ENCODE measurements at regions not wholly inside any gene's neighbourhood (a gene's known extent, or its start where the extent isn't known, plus 50 kb on each side); places are given as distances from the start of the nearest gene placed in this dataset.
"Not testable (repeated sequence)": the region's sequence is repeated elsewhere in the genome, so short reads cannot be mapped to it uniquely, and the experiment has no call there.

DNA sequence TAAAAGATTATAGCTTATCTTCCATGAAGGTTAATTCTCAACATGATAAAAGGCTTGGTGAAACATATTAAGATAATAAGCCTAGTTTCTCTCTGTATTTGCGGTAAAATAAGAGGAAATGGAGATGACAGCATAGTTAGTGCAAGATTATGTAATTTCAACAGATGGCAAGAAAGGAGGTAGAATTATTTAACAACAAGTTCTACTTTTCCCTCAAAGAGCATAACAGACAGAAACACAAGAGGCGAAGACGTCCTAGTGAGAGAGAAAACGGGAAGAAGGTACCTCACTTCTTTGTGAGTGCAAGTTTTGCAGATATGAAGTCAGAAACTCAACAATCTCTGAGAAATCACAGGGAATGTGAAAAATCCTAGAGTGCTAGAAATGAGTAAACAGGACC lies 144.8 kb upstream of the ADCY2 start:
- DNase-seq (ENCODE audit: low read depth), result no peak
- H3K4me3 ChIP-seq (replicated peaks; ENCODE audit: low read depth, low read length), result no peak overlapping the region
- TF ChIP-seq, protein P1, sequence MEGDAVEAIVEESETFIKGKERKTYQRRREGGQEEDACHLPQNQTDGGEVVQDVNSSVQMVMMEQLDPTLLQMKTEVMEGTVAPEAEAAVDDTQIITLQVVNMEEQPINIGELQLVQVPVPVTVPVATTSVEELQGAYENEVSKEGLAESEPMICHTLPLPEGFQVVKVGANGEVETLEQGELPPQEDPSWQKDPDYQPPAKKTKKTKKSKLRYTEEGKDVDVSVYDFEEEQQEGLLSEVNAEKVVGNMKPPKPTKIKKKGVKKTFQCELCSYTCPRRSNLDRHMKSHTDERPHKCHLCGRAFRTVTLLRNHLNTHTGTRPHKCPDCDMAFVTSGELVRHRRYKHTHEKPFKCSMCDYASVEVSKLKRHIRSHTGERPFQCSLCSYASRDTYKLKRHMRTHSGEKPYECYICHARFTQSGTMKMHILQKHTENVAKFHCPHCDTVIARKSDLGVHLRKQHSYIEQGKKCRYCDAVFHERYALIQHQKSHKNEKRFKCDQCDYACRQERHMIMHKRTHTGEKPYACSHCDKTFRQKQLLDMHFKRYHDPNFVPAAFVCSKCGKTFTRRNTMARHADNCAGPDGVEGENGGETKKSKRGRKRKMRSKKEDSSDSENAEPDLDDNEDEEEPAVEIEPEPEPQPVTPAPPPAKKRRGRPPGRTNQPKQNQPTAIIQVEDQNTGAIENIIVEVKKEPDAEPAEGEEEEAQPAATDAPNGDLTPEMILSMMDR (IDR thresholded peaks at IDR 0.05; ENCODE audit: low read length, missing control alignments), result no peak

- peak; percentile 3 for DNase-seq (ENCODE audit: low read depth)
- H3K4me3 ChIP-seq (replicated peaks; ENCODE audit: low read depth, low read length), result no peak overlapping the region
- TF ChIP-seq, protein P1 (IDR thresholded peaks at IDR 0.05; ENCODE audit: low read length, missing control alignments), result no peak
Measured at GRCh38 chr5:7261049-7261448, 134.9 kb upstream of the ADCY2 start.

GRCh38 chr5:7261900-7262299 lies 134.0 kb upstream of the ADCY2 start:
- DNase-seq (ENCODE audit: low read depth), result no peak
- TF ChIP-seq, protein P1 (IDR thresholded peaks at IDR 0.05; ENCODE audit: low read length, missing control alignments), result no peak
- no peak overlapping the region for H3K4me3 ChIP-seq (replicated peaks; ENCODE audit: low read depth, low read length)

DNA sequence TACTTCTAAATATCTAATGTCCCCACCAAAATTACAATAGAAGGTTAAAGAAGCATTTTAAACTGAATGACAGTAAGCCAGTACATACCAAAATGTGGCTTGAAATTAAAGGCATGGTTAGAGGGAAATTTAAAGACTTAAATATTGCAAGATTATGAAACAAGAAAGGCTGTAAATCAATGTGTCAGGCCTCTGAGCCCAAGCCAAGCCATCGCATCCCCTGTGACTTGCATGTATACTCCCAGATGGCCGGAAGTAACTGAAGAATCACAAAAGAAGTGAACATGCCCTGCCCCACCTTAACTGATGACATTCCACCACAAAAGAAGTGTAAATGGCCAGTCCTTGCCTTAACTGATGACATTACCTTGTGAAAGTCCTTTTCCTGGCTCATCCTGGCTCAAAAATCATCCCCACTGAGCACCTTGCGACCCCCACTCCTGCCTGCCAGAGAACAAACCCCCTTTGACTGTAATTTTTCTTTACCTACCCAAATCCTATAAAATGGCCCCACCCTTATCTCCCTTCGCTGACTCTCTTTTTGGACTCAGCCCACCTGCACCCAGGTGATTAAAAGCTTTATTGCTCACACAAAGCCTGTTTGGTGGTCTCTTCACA lies 132.4 kb upstream of the ADCY2 start:
- not testable (repeated sequence) for DNase-seq (ENCODE audit: low read depth)

GRCh38 chr5:7265776-7266175 lies 130.2 kb upstream of the ADCY2 start:
- not testable (repeated sequence) for H3K4me3 ChIP-seq (replicated peaks; ENCODE audit: low read depth, low read length); DNase-seq (ENCODE audit: low read depth)

More for the DNA sequence above, 132.4 kb upstream of the ADCY2 start:
- H3K4me3 ChIP-seq (replicated peaks; ENCODE audit: low read depth, low read length), result not testable (repeated sequence)

GRCh38 chr5:7268722-7269121 lies 127.2 kb upstream of the ADCY2 start:
- DNase-seq (ENCODE audit: low read depth); H3K4me3 ChIP-seq (replicated peaks; ENCODE audit: low read depth, low read length): not testable (repeated sequence)

GRCh38 chr5:7269591-7270274 lies 126.2 kb upstream of the ADCY2 start:
- no peak overlapping the region for H3K4me3 ChIP-seq (replicated peaks; ENCODE audit: low read depth, low read length)
- TF ChIP-seq, protein P1 (IDR thresholded peaks at IDR 0.05; ENCODE audit: low read length, missing control alignments), result no peak
- no peak for DNase-seq (ENCODE audit: low read depth)

GRCh38 chr5:7271435-7272084 lies 124.4 kb upstream of the ADCY2 start:
- H3K4me3 ChIP-seq (replicated peaks; ENCODE audit: low read depth, low read length), result no peak overlapping the region
- DNase-seq (ENCODE audit: low read depth), result no peak
- TF ChIP-seq, protein P1 (IDR thresholded peaks at IDR 0.05; ENCODE audit: low read length, missing control alignments), result no peak

Measured in fibroblast of pulmonary artery (primary cell).